Stimulated activated CD4-positive, alpha-beta T cell treated with anti-CD3 and anti-CD28 coated beads, Interleukin-2, amount 100 ng/mL, for 48 hours (primary cell): ENCODE measurements at regions not wholly inside any gene's neighbourhood (a gene's known extent, or its start where the extent isn't known, plus 50 kb on each side); places are given as distances from the start of the nearest gene placed in this dataset.
"Not testable (repeated sequence)": the region's sequence is repeated elsewhere in the genome, so short reads cannot be mapped to it uniquely, and the experiment has no call there.

Experiments used
- DNase-seq, 2 donors: peaks; one replicate each; pipeline ENCODE4 v3.0.0-alpha.2; 2020

- DNase-seq, result no peak
Observed at GRCh38 chrX:128754130-128754529, 701.9 kb upstream of the ACTRT1 start.

- no peak for DNase-seq
Observed at GRCh38 chrX:128739539-128739938, 687.3 kb upstream of the ACTRT1 start.

GRCh38 chrX:128728943-128729342 is 676.7 kb upstream of the ACTRT1 start:
- DNase-seq, result no peak

GRCh38 chrX:128717635-128718578 is 665.7 kb upstream of the ACTRT1 start:
- no peak for DNase-seq

- no peak for DNase-seq
Observed at GRCh38 chrX:128714425-128714824, 662.2 kb upstream of the ACTRT1 start.

GRCh38 chrX:128699716-128700285 is 647.6 kb upstream of the ACTRT1 start:
- no peak for DNase-seq

GRCh38 chrX:128698573-128699181 is 646.5 kb upstream of the ACTRT1 start:
- DNase-seq, result no peak

GRCh38 chrX:128691872-128692271 is 639.7 kb upstream of the ACTRT1 start:
- no peak for DNase-seq

- no peak for DNase-seq
Observed at GRCh38 chrX:128685387-128685786, 633.2 kb upstream of the ACTRT1 start.

- DNase-seq, result no peak
Observed at GRCh38 chrX:128676651-128677050, 624.4 kb upstream of the ACTRT1 start.

GRCh38 chrX:128674326-128675086 is 622.3 kb upstream of the ACTRT1 start:
- DNase-seq, result not testable (repeated sequence)

GRCh38 chrX:128664211-128664610 is 612.0 kb upstream of the ACTRT1 start:
- no peak for DNase-seq

GRCh38 chrX:128653524-128654060 is 601.4 kb upstream of the ACTRT1 start:
- no peak for DNase-seq

GRCh38 chrX:128650326-128650725 is 598.1 kb upstream of the ACTRT1 start:
- DNase-seq, result no peak

- no peak for DNase-seq
Observed at GRCh38 chrX:128634754-128635153, 582.6 kb upstream of the ACTRT1 start.

- no peak for DNase-seq
Observed at GRCh38 chrX:128623361-128623760, 571.2 kb upstream of the ACTRT1 start.

- no peak for DNase-seq
Observed at GRCh38 chrX:128622296-128622695, 570.1 kb upstream of the ACTRT1 start.

- DNase-seq, result no peak
Observed at GRCh38 chrX:128619490-128619889, 567.3 kb upstream of the ACTRT1 start.

GRCh38 chrX:128616933-128617332 is 564.7 kb upstream of the ACTRT1 start:
- no peak for DNase-seq

GRCh38 chrX:128606817-128607216 is 554.6 kb upstream of the ACTRT1 start:
- DNase-seq, result not testable (repeated sequence)

GRCh38 chrX:128606357-128606756 is 554.2 kb upstream of the ACTRT1 start:
- DNase-seq, result not testable (repeated sequence)

- no peak for DNase-seq
Observed at GRCh38 chrX:128601706-128602105, 549.5 kb upstream of the ACTRT1 start.

- DNase-seq, result no peak
Observed at GRCh38 chrX:128599632-128600031, 547.4 kb upstream of the ACTRT1 start.
